Central memory CD8-positive, alpha-beta T cell (primary cell): ENCODE measurements at regions not wholly inside any gene's neighbourhood (a gene's known extent, or its start where the extent isn't known, plus 50 kb on each side); places are given as distances from the start of the nearest gene placed in this dataset.

Source experiments
- ATAC-seq: fragments of 150-1000 bp; cut with Tn5 transposase; replicated peaks from 2 replicates; pipeline ENCODE4 v1.10.0; 2022; ENCODE audit warnings: mild to moderate bottlenecking, moderate FRiP score, moderate number of reproducible peaks; ENCODE audit not compliant: poor library complexity, severe bottlenecking; ENCODE audit errors: extremely low read depth
- DNase-seq, 2 donors: peaks; one replicate each; pipeline ENCODE4 v3.0.0; 2021; ENCODE audit warnings: low spot score in 2 of 2
- H3K27ac Mint-ChIP-seq: one replicate; pipeline ENCODE4 v1.8.0; 2022; ENCODE audit warnings: low read depth, mild to moderate bottlenecking, moderate library complexity, mixed read lengths
- H3K27me3 Mint-ChIP-seq: one replicate; pipeline ENCODE4 v1.8.0; 2022; ENCODE audit warnings: mixed read lengths
- H3K36me3 Mint-ChIP-seq: one replicate; pipeline ENCODE4 v1.8.0; 2022; ENCODE audit warnings: mild to moderate bottlenecking, moderate library complexity, mixed read lengths; ENCODE audit not compliant: insufficient read depth
- H3K4me1 Mint-ChIP-seq: one replicate; pipeline ENCODE4 v1.8.0; 2022; ENCODE audit warnings: mixed read lengths
- H3K4me3 Mint-ChIP-seq: one replicate; pipeline ENCODE4 v1.8.0; 2022; ENCODE audit warnings: mild to moderate bottlenecking, moderate library complexity, mixed read lengths
- H3K9me3 Mint-ChIP-seq: one replicate; pipeline ENCODE4 v1.8.0; 2022; ENCODE audit warnings: mixed read lengths

DNA sequence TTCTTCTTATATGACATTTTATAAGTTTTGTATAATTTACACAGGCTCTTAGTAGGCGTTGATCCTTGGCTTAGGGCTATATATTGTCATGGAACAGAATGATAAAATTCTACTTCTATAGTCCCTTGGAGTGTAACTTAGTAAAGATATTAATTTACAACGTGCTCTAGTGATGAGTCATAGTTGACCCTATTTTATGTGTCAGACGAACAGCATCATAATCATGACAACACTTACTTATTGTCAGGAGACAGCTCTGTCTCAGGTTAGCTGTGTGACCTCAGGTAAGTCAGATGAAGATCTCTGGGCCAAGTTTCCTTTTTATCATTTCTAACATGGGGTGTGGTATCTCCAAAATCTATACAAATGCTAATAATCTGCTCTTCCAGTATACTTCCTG, 473.5 kb downstream of the UTRN start:
- peak; percentile 54 for ATAC-seq
- peaks cover 5% of the 10 kb centered on the region for H3K4me1 Mint-ChIP-seq
- no peak overlapping the region for H3K4me3 Mint-ChIP-seq
- H3K27me3 Mint-ChIP-seq = no peaks in the 10 kb centered on the region
- H3K9me3 Mint-ChIP-seq = no peaks in the 10 kb centered on the region
- H3K27ac Mint-ChIP-seq = no peak overlapping the region
- peaks cover 45% of the 10 kb centered on the region for H3K36me3 Mint-ChIP-seq
- no peak for DNase-seq

DNA sequence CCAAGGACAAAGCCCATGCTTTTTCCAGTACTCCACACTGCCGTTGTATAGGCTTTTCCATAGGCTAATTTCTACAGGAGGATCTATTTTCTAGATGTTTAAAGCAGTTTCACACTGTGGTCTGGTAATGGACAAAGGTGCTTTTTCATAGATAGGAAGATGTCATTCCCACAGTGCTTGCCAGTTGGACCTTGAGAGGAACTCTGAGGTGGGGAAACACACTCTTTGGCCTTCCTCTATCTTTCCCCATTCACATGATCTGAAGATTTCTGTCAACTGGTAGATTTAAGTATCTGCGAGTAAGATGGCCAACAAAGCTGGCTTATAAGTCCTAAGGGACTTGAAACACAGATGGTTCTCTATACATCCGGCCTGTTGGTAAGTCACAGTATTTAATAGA, 477.3 kb downstream of the UTRN start:
- H3K9me3 Mint-ChIP-seq = no peaks in the 10 kb centered on the region
- ATAC-seq = no peak
- peaks cover 17% of the 10 kb centered on the region for H3K4me1 Mint-ChIP-seq
- H3K4me3 Mint-ChIP-seq = no peak overlapping the region
- no peak for DNase-seq
- H3K27ac Mint-ChIP-seq = no peak overlapping the region
- peaks cover 35% of the 10 kb centered on the region for H3K36me3 Mint-ChIP-seq
- no peaks in the 10 kb centered on the region for H3K27me3 Mint-ChIP-seq

DNA sequence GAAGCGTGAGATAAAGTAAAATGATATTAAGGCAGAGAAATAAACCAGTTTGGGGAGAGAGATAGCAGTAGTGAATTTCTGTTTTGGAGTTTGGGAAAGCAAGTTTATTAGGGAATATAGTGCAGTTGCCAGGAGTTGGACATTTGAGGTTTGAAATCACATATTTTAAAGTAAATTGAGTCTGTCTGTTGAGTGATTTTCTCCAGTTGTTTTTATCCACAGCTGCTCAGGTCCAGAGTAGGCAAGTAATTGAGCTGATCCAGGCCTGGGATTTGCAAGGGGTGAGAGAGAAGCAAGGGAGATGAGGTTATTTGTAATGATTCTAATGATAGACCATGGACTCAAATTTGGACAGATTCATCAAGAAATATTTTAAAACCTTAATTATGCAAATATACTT, 481.9 kb downstream of the UTRN start:
- peak overlapping the region; percentile 16 for H3K27ac Mint-ChIP-seq
- H3K9me3 Mint-ChIP-seq = no peaks in the 10 kb centered on the region
- DNase-seq (no peak), ATAC-seq (no peak)
- H3K27me3 Mint-ChIP-seq = no peaks in the 10 kb centered on the region
- no peak overlapping the region for H3K4me3 Mint-ChIP-seq
- H3K4me1 Mint-ChIP-seq = peaks cover 17% of the 10 kb centered on the region
- H3K36me3 Mint-ChIP-seq = peaks cover 28% of the 10 kb centered on the region

DNA sequence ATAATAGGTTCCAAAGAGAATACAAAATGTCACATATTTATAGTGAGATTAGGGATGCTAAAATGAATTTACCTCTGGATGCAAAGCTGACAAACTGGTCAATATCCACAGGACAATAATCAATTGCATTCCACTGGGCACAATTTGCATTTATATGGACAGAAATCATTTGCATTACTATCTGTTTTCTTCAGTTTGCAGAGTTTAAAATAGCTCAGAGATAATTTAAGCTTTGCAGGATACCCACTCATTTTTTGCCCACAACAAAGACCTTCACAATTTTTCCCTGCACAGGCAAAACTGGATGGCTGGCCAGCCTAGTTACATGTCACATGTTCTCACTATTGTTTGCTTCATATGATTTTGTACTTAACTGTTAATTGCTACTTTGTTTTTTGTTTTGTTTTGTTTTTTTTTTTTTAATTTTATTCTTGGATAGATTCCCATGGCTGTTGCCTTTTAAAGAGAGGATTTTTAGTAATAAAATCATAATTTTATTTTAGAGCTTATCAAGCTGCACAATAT, 483.5 kb downstream of the UTRN start:
- Mint-ChIP-seq H3K4me1 (peaks cover 18% of the 10 kb centered on the region), H3K27me3 (no peaks in the 10 kb centered on the region), H3K9me3 (no peaks in the 10 kb centered on the region), H3K27ac (no peak overlapping the region), H3K36me3 (peaks cover 28% of the 10 kb centered on the region), H3K4me3 (no peak overlapping the region)
- ATAC-seq (no peak), DNase-seq (no peak)

DNA sequence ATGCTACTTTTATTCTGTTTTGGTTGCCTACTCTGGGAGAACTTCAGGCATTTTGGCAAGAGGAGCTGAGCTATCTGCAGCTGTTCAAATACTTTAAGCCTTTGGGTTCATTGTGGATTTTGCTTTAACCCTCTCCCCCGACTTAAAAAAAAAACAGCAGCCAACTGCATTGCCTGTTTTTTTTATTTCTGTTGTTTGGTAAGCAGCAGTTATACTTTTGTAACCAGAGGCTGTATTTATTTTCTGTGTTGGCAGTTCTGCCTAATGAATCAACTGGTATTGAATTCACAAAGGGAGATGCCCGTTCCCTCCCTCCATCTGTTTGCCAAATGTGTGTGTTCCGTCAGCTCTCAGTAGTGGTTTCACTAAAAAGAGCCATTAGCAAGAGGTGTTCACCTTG, 484.0 kb downstream of the UTRN start:
- no peaks in the 10 kb centered on the region for H3K9me3 Mint-ChIP-seq
- ATAC-seq (no peak), DNase-seq (no peak)
- H3K27me3 Mint-ChIP-seq = no peaks in the 10 kb centered on the region
- H3K4me3 Mint-ChIP-seq = no peak overlapping the region
- peaks cover 18% of the 10 kb centered on the region for H3K4me1 Mint-ChIP-seq
- H3K27ac Mint-ChIP-seq = no peak overlapping the region
- peaks cover 34% of the 10 kb centered on the region for H3K36me3 Mint-ChIP-seq

DNA sequence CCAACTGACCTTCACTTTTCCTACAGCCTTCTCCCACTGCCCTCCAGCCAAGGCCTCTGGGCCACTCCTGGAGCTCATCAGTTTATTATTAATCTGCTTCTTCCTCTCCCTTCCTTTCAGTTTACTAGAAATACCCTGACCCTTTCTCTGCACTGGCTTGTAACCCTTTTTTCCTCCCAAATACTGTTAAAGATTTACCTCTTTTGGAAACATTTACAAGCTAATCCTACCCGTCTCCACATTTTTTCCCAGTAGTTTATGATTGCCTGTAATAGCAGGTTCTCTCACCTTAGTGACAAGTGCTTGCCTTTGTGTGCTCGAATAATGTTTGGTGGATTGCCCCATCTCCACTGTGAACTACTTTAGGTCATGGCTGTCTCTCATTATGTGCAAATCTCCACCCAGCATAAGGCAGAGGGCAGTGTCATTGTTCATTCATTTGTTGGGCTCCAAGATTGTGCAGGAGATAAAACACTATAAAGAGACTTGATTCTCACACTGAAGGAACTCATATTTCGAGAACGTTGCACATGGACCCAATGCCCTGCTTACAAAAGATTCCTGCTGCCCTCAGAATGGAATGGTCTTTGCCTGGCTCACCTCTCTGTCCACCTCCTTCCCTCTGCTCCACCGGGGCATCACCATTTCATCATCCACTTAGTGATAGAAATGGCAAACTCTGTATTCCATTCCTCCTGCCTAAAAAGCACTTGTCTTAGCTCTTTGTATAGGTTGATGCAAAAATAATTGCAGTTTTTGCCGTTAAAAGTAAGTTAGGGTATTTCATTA, 491.1 kb downstream of the UTRN start:
- no peaks in the 10 kb centered on the region for H3K9me3 Mint-ChIP-seq
- H3K36me3 Mint-ChIP-seq = peaks cover 57% of the 10 kb centered on the region
- peaks cover 40% of the 10 kb centered on the region for H3K4me1 Mint-ChIP-seq

DNA sequence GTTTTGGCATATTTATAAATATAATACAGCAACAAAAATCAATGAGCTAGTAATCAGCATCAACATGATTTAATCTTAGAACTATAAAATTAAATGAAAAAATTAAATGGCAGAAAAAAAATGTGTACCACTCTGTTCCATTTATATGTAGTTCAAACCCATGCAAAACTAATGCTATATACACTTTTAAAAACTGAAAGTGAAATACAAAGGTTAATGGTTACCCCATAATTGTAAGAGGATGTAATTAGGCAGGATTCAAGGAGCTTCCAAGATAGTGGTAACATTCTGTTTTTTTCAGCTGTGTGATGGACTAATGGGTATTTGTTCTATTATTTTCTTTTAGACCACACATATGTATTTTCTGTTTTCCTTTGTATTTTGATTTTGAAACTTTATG, 492.1 kb downstream of the UTRN start:
- Mint-ChIP-seq H3K4me3 (no peak overlapping the region), H3K27ac (peak overlapping the region; percentile 32), H3K27me3 (no peaks in the 10 kb centered on the region), H3K4me1 (peaks cover 45% of the 10 kb centered on the region), H3K9me3 (no peaks in the 10 kb centered on the region), H3K36me3 (peaks cover 56% of the 10 kb centered on the region)
- ATAC-seq (no peak), DNase-seq (no peak)

More for the DNA sequence above, 491.1 kb downstream of the UTRN start:
- no peak overlapping the region for H3K4me3 Mint-ChIP-seq
- no peaks in the 10 kb centered on the region for H3K27me3 Mint-ChIP-seq
- DNase-seq (no peak), ATAC-seq (no peak)
- H3K27ac Mint-ChIP-seq = no peak overlapping the region

DNA sequence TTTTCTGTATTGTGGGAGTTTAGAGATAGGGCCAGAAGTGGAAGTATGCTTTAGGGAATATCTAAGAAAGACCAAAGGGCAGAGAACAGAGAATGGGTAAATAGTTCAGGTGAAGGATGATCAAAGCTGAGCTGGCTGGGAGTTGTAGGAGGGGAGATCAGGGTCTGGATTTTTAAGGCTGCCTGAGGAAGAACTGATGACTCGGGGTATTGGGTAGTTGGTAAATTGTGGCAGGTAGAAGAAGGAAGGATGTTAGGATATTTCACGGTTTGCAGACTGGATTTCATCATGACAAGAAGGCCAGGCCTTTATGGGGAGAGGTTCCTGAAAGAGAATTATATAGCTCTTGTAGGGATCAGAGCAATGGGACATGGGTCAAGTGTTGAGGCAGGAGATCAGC, 492.9 kb downstream of the UTRN start:
- Mint-ChIP-seq H3K4me1 (peaks cover 42% of the 10 kb centered on the region), H3K9me3 (no peaks in the 10 kb centered on the region), H3K27ac (peak overlapping the region; percentile 32), H3K4me3 (no peak overlapping the region), H3K27me3 (no peaks in the 10 kb centered on the region), H3K36me3 (peaks cover 56% of the 10 kb centered on the region)
- DNase-seq (no peak), ATAC-seq (no peak)

DNA sequence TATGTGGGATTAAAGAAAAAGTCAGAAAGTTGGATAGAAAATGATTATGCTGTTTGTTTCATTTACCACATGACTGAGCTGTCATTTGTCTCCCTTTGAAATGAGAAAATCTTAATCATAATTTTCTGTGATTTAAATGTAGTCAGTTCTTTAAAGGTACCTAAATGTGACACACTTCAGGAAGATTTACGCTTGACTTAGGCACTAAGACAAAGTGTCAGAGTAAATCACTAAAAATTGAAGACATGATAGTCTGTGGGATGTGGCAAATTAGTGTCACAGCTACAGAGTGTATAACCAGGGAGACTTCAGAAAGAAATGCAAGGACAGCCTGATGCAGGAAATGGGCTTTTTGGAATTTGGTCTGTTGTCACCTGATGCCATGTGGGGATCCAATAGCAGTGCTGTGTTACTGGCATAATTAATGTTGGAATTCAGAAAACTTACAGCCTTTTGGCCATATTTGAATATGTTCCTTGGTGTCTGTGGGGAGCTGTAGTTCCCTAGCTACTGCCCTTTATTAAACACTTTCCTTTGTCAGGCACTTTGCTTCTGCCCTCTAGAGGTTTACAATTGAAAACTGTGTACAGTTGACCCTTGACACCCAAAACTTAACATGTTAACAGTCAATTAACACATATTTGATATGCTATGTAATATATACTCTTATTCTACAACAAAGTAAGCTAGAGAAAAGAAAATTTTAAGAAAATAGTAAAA, 493.8 kb downstream of the UTRN start:
- Mint-ChIP-seq H3K27me3 (no peaks in the 10 kb centered on the region), H3K4me1 (peaks cover 40% of the 10 kb centered on the region), H3K4me3 (no peak overlapping the region), H3K27ac (no peak overlapping the region), H3K9me3 (no peaks in the 10 kb centered on the region), H3K36me3 (peaks cover 52% of the 10 kb centered on the region)
- no peak for ATAC-seq
- DNase-seq = no peak

DNA sequence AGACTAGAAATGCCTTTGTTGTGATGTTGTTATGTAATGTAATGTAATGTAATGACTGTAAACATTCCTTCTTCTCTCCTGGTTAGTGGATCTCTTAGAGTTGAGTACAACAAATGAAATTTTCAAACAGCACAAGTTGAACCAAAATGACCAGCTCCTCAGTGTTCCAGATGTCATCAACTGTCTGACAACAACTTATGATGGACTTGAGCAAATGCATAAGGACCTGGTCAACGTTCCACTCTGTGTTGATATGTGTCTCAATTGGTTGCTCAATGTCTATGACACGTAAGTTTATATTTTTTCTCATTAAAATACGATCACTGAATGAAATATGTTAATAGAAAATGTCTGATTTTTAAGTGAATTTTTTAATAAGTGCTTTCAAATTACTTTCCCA, 496.7 kb downstream of the UTRN start:
- peaks cover 38% of the 10 kb centered on the region for H3K36me3 Mint-ChIP-seq
- no peaks in the 10 kb centered on the region for H3K27me3 Mint-ChIP-seq
- H3K4me1 Mint-ChIP-seq = peaks cover 32% of the 10 kb centered on the region
- no peak for DNase-seq
- ATAC-seq = no peak
- no peak overlapping the region for H3K4me3 Mint-ChIP-seq
- no peaks in the 10 kb centered on the region for H3K9me3 Mint-ChIP-seq
- peak overlapping the region; percentile 63 for H3K27ac Mint-ChIP-seq

DNA sequence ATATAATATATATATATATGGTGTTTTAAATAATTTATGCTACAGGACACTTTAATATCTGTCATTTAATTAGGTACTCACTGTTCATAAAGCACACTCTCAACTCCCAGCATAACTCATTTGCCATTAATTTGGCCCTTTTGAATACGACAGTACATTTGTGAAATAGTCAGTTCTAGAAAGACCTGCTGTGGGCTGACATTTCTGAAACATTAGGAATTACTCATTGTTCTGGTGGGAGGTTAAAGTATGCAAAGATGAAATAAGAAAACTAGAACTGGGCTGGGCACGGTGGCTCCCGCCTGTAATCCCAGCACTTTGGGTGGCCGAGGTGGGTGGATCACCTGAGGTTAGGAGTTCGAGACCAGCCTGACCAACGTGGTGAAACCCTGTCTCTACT, 497.5 kb downstream of the UTRN start:
- Mint-ChIP-seq H3K4me1 (peaks cover 29% of the 10 kb centered on the region), H3K36me3 (peaks cover 31% of the 10 kb centered on the region), H3K9me3 (no peaks in the 10 kb centered on the region), H3K27me3 (no peaks in the 10 kb centered on the region), H3K4me3 (no peak overlapping the region), H3K27ac (peak overlapping the region; percentile 20)
- ATAC-seq (no peak), DNase-seq (no peak)

DNA sequence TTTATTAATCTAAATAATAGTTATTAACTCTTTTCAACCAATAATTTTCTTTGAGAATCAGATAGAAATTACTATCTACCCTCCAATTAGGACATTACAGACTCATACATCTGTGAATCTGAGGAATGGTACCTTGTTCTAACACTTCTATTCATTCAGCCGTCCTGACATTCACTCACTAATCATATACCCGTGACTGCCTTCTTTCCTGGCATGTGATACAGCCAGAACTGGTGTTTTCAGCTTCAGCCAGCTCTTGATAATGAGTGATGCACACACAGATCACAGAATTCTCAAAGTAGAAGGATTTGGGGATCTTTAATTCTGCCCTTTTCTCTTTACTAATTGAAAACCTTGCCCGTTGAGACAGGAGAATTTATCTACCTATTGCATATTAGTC, 499.9 kb downstream of the UTRN start:
- H3K36me3 Mint-ChIP-seq = peaks cover 29% of the 10 kb centered on the region
- no peaks in the 10 kb centered on the region for H3K27me3 Mint-ChIP-seq
- peaks cover 21% of the 10 kb centered on the region for H3K4me1 Mint-ChIP-seq
- ATAC-seq (no peak), DNase-seq (no peak)
- no peaks in the 10 kb centered on the region for H3K9me3 Mint-ChIP-seq
- no peak overlapping the region for H3K4me3 Mint-ChIP-seq
- H3K27ac Mint-ChIP-seq = no peak overlapping the region

DNA sequence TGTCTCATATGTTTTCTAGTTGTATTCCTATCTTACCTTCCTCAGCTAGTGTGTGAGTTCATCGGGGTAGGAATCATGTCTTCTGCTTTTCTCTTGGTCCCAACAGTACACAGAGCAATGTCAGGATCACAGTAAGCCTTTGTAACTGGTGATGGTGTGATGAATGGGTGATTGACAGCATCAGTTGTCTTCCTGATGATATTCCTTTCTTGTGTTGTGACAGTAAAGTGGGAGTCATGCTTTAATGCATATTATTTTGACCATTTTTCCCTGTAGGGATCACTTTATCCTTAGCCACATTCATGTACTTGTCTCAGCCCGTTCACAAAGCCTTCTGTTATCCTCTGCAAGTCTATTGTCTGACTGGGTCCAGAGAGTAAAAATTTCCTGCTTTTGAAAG, 501.7 kb downstream of the UTRN start:
- Mint-ChIP-seq H3K4me1 (peaks cover 9% of the 10 kb centered on the region), H3K27ac (peak overlapping the region; percentile 29)

More for the DNA sequence above, 501.7 kb downstream of the UTRN start:
- H3K36me3 Mint-ChIP-seq = peaks cover 24% of the 10 kb centered on the region
- DNase-seq = no peak
- ATAC-seq = no peak
- no peak overlapping the region for H3K4me3 Mint-ChIP-seq
- H3K27me3 Mint-ChIP-seq = no peaks in the 10 kb centered on the region
- H3K9me3 Mint-ChIP-seq = no peaks in the 10 kb centered on the region
